DMS53 (cell line): ENCODE measurements at regions not wholly inside any gene's neighbourhood (a gene's known extent, or its start where the extent isn't known, plus 50 kb on each side); places are given as distances from the start of the nearest gene placed in this dataset.

Experiments used
- DNase-seq: peaks from one replicate; lab custom pipeline; 2025; lab: John Stamatoyannopoulos, UW

- DNase-seq, result peak; percentile 22
Observed at GRCh38 chr18:53817976-53818950, 406.2 kb downstream of the MBD2 start.

GRCh38 chr18:53800171-53800570, 424.3 kb downstream of the MBD2 start:
- no peak for DNase-seq

DNA sequence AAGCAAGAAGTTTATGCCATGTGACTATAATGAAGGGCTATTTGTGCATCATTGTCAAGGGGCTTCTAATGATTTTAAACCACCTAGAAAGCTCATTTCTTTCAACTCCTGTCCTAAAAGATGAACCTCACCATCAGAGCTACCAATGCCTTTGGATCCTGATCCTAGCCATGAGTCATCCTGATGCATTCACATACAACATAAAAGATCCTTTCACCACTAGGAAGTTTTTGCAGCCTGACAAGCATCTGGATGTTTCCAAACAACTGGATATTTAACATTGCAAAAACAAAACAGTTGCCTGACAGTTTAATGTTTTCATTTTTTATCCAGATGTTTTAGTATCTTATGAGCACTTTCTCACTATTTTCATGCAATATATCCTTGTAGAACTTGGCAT, 425.3 kb downstream of the MBD2 start:
- peak; percentile 23 for DNase-seq

- DNase-seq, result no peak
Observed at GRCh38 chr18:53798516-53798915, 426.0 kb downstream of the MBD2 start.

- no peak for DNase-seq
Observed at GRCh38 chr18:53797998-53798495, 426.4 kb downstream of the MBD2 start.

- DNase-seq, result peak; percentile 64
Observed at GRCh38 chr18:53796040-53796729, 428.3 kb downstream of the MBD2 start.

DNA sequence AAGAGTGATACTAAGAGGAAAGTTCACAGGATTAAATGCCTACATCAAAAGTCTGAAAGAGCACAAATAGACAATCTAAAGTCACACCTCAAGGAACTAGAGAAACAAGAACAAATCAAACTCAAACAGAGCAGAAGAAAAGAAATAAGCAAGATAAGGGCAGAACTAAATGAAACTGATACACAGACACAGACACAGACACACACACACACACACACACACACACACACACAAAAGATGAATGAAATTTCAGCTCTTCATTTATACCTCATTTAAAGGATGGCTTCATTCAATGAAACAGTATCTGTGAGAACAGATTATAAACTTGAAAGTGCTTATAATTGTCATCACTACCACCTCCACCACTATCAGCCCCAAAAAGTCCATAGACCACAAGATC, 428.9 kb downstream of the MBD2 start:
- DNase-seq, result no peak

DNA sequence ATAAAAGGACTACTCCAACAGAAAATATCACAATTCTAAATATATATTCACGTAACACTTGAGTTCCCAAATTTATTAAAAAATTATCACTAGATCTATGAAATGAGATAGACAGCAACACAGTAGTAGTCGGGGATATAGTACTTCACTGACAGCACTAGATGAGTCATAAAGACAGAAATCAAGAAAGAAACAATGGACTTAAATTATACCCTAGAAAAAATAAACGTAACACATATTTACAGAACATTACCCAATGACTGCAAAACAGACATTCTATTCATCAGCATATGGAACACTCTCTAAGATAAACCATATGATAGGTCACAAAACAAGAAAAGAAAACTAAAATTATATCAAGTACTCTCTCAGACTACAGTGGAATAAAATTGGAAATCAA, 429.4 kb downstream of the MBD2 start:
- DNase-seq, result no peak

GRCh38 chr18:53792762-53793161, 431.7 kb downstream of the MBD2 start:
- no peak for DNase-seq

DNA sequence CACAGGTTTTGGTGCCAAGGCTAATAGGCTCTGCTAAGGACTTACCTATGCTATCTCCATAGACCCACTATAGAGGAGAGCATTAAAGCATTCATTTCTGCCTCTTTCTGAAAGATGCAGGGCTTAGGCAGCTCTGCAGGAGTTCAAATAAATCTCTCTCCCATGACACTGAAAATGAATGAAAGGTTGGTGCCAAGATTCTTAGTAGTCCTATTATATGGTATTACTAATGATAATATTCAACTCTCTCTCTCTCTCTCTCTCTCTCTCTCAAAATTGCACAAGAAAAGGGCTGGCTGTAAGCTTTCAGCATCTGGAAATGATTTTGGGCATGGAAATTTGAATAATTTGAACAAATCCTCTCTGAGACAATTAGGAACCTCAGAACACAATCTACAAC, 433.7 kb downstream of the MBD2 start:
- no peak for DNase-seq

- no peak for DNase-seq
Observed at GRCh38 chr18:53789376-53790247, 434.9 kb downstream of the MBD2 start.

DNA sequence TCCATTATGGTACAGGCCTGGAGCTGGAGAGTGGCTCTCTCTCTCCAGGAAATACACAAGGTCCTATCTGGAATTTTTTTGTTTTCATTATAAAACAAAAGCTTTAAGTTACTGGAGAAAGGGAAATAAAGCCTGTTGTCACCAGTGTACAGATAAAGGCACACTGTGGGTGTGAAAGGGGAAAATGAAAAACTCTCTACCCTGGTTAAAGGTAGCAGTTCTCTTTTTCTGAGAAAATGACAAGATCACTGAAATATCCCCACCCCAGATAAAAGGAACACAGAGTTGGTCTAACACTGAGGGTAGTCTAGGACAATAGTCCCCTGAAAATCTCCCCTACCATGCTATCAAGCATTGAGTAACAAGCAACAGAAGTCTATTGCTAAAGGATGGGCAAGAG, 438.7 kb downstream of the MBD2 start:
- no peak for DNase-seq

DNA sequence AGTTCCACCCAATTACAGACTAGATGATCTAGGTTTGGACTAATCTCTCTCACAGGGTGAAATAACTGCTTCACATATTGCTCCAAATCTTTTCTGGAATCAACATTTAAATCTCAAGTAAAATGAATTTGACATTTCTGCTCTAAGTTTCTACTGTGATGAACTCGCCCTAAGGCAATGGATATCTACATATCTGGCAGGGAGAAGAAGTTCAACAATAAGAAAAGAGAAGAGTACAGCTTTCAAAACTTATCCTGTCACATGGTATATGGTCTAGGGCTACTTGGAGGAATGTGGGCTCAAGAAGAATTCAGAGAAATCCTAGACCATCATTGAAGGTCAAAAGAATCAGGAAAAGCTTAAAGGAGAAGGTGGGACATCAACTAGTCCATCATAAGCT, 440.2 kb downstream of the MBD2 start:
- DNase-seq, result no peak

DNA sequence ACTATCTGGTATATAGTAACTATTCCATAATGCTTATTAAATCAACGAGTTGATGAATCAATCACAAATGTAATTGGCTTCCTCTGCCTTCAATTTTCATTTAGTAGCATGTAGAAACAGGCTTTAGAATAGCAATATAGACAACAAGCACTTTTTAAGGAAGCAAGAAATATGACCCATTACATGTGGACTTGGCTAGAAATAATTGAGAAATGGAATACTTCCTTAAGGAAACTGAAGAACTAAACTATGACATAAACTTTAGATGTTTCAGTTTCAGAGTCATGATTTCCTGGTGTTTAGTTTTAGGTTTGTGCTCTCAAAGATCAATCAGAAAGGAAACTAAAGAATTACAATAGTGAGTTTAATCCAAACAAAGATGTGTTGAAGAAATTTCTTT, 443.8 kb downstream of the MBD2 start:
- no peak for DNase-seq

- no peak for DNase-seq
Observed at GRCh38 chr18:53772293-53772692, 452.2 kb downstream of the MBD2 start.

DNA sequence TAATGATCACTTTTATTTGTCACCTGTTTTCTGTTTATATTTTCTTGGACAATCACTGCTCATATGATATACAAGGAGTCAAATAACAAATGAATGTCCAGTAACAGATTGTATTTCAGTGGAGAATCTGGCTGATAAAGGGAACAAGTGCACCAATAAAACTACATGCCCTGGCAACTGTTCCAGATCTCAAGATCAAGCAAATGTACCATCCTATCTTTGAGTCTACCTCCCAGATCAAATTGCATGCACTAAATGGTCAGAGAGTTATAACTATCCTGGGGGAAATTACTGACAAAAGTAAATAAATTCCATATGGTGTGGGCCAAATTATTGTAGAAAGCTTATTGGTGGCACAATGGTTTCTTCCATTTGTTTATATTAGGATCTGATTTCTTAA, 452.8 kb downstream of the MBD2 start:
- no peak for DNase-seq

DNA sequence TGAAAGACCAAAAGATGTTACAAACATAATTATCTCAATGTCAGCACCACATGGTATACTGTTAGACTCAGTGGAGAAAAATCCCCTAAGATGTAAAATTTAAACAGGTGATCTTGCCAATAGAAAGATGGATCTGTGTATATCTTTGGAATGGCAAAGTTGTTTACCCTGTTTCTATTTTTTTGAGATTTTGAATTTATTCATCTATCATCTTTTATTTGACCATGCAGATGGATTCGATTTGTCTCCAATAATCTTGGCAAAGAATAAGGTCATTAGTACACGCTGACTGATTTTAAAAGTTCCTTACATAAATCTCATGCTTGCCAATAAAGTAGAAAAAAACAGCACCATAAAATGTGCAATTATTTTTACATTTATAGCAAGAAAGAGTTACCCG, 459.3 kb downstream of the MBD2 start:
- no peak for DNase-seq

DNA sequence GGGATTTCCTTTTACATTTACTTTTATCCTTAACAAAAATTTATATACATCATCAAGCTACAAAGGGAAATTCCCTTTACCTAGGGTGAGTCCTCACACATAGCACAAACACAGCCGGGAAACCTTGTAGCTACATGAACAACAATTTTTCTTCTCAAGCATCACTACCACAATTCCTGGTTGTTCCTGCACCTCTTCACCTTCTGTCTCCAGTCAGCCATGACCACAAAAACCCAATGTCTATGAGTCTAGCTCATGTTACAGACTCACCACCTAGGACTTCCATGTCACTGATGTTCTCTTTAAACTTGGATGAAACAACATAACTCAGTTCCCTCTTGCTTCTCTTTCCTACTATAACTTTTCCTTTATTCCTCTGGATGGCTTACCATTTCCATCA, 460.4 kb downstream of the MBD2 start:
- peak; percentile 34 for DNase-seq

- no peak for DNase-seq
Observed at GRCh38 chr18:53757328-53757727, 467.1 kb downstream of the MBD2 start.

GRCh38 chr18:53756610-53756972, 467.9 kb downstream of the MBD2 start:
- DNase-seq, result no peak

- no peak for DNase-seq
Observed at GRCh38 chr18:53755914-53756609, 468.4 kb downstream of the MBD2 start.

GRCh38 chr18:53754154-53754553, 470.3 kb downstream of the MBD2 start:
- DNase-seq, result no peak
